Activated naive CD8-positive, alpha-beta T cell treated with anti-CD3 and anti-CD28 coated beads, Interleukin-2, amount 10 ng/mL, durations not matched to agents 7 days and 5 days (primary cell): ENCODE measurements at regions not wholly inside any gene's neighbourhood (a gene's known extent, or its start where the extent isn't known, plus 50 kb on each side); places are given as distances from the start of the nearest gene placed in this dataset.

Source experiments
- ATAC-seq: fragments of 150-1000 bp; cut with Tn5 transposase; one replicate; pipeline ENCODE4 v1.10.0; 2021; ENCODE audit warnings: low read depth, moderate library complexity
- POLR2A ChIA-PET: fragments of 350-600 bp; sonication (Branson Sonifier 250); formaldehyde crosslinking; loops from one replicate; lab custom pipeline; 2021; ENCODE audit warnings: antibody characterized with exemption; lab: Charles Lee
- DNase-seq: peaks from one replicate; pipeline ENCODE4 v3.0.0; 2021
- H3K27ac Mint-ChIP-seq: one replicate; pipeline ENCODE4 v1.8.0; 2022; ENCODE audit warnings: mild to moderate bottlenecking, mixed read lengths
- H3K27me3 Mint-ChIP-seq: one replicate; pipeline ENCODE4 v1.8.0; 2022; ENCODE audit warnings: mild to moderate bottlenecking, moderate library complexity, mixed read lengths
- H3K36me3 Mint-ChIP-seq: one replicate; pipeline ENCODE4 v1.8.0; 2021; ENCODE audit warnings: mild to moderate bottlenecking, mixed read lengths
- H3K4me1 Mint-ChIP-seq: one replicate; pipeline ENCODE4 v1.8.0; 2021; ENCODE audit warnings: mixed read lengths
- H3K4me3 Mint-ChIP-seq: one replicate; pipeline ENCODE4 v1.8.0; 2022; ENCODE audit warnings: mild to moderate bottlenecking, moderate library complexity, mixed read lengths
- H3K9me3 Mint-ChIP-seq: one replicate; pipeline ENCODE4 v1.8.0; 2021; ENCODE audit warnings: mixed read lengths

- POLR2A ChIA-PET: no interaction called here
- Mint-ChIP-seq H3K27ac (peak overlapping the region; percentile 58), H3K4me3 (no peak overlapping the region), H3K9me3 (peaks cover 3% of the 10 kb centered on the region), H3K4me1 (peaks cover 9% of the 10 kb centered on the region), H3K36me3 (no peaks in the 10 kb centered on the region), H3K27me3 (no peaks in the 10 kb centered on the region)
- DNase-seq: no peak
- no peak for ATAC-seq
These were observed 915.8 kb downstream of the NLGN4Y start for GRCh38 chrY:15440021-15440695.

- ATAC-seq (no peak), DNase-seq (no peak)
- peaks cover 3% of the 10 kb centered on the region for H3K9me3 Mint-ChIP-seq
- POLR2A ChIA-PET: no interaction called here
- H3K4me1 Mint-ChIP-seq: peaks cover 9% of the 10 kb centered on the region
- no peaks in the 10 kb centered on the region for H3K27me3 Mint-ChIP-seq
- H3K4me3 Mint-ChIP-seq: peak overlapping the region; percentile 30
- H3K36me3 Mint-ChIP-seq: no peaks in the 10 kb centered on the region
- H3K27ac Mint-ChIP-seq: peak overlapping the region; percentile 58
These were observed 916.5 kb downstream of the NLGN4Y start for GRCh38 chrY:15440696-15441408.

GRCh38 chrY:15441878-15442277 lies 917.5 kb downstream of the NLGN4Y start:
- Mint-ChIP-seq H3K4me3 (no peak overlapping the region), H3K27me3 (no peaks in the 10 kb centered on the region), H3K4me1 (peaks cover 9% of the 10 kb centered on the region), H3K9me3 (peaks cover 3% of the 10 kb centered on the region), H3K36me3 (no peaks in the 10 kb centered on the region), H3K27ac (no peak overlapping the region)
- no peak for ATAC-seq
- POLR2A ChIA-PET: no interaction called here
- DNase-seq: no peak

- no peak overlapping the region for H3K4me3 Mint-ChIP-seq
- ATAC-seq (no peak), DNase-seq (no peak)
- H3K9me3 Mint-ChIP-seq: no peaks in the 10 kb centered on the region
- H3K27me3 Mint-ChIP-seq: no peaks in the 10 kb centered on the region
- H3K4me1 Mint-ChIP-seq: peaks cover 3% of the 10 kb centered on the region
- POLR2A ChIA-PET: no interaction called here
- H3K36me3 Mint-ChIP-seq: no peaks in the 10 kb centered on the region
- no peak overlapping the region for H3K27ac Mint-ChIP-seq
These were observed 921.5 kb downstream of the NLGN4Y start for GRCh38 chrY:15445871-15446270.

- POLR2A ChIA-PET: no interaction called here
- no peak overlapping the region for H3K4me3 Mint-ChIP-seq
- no peaks in the 10 kb centered on the region for H3K27me3 Mint-ChIP-seq
- DNase-seq: no peak
- H3K27ac Mint-ChIP-seq: no peak overlapping the region
- H3K36me3 Mint-ChIP-seq: no peaks in the 10 kb centered on the region
- H3K4me1 Mint-ChIP-seq: no peaks in the 10 kb centered on the region
- no peaks in the 10 kb centered on the region for H3K9me3 Mint-ChIP-seq
- ATAC-seq: no peak
These were observed 922.5 kb downstream of the NLGN4Y start for GRCh38 chrY:15446861-15447260.

GRCh38 chrY:15447959-15448358 lies 923.6 kb downstream of the NLGN4Y start:
- H3K36me3 Mint-ChIP-seq: no peaks in the 10 kb centered on the region

GRCh38 chrY:15455133-15455937 lies 931.0 kb downstream of the NLGN4Y start:
- H3K27ac Mint-ChIP-seq: no peak overlapping the region
- DNase-seq: no peak
- POLR2A ChIA-PET: no interaction called here
- H3K27me3 Mint-ChIP-seq: no peaks in the 10 kb centered on the region
- H3K4me1 Mint-ChIP-seq: no peaks in the 10 kb centered on the region
- no peak for ATAC-seq
- no peak overlapping the region for H3K4me3 Mint-ChIP-seq
- H3K9me3 Mint-ChIP-seq: no peaks in the 10 kb centered on the region
- H3K36me3 Mint-ChIP-seq: no peaks in the 10 kb centered on the region

More at GRCh38 chrY:15447959-15448358, 923.6 kb downstream of the NLGN4Y start:
- Mint-ChIP-seq H3K9me3 (no peaks in the 10 kb centered on the region), H3K4me1 (no peaks in the 10 kb centered on the region), H3K27me3 (no peaks in the 10 kb centered on the region), H3K27ac (no peak overlapping the region), H3K4me3 (no peak overlapping the region)
- no peak for DNase-seq
- POLR2A ChIA-PET: no interaction called here
- ATAC-seq: no peak

GRCh38 chrY:15455980-15456469 lies 931.7 kb downstream of the NLGN4Y start:
- POLR2A ChIA-PET: no interaction called here
- Mint-ChIP-seq H3K27ac (peak overlapping the region; percentile 70), H3K36me3 (no peaks in the 10 kb centered on the region), H3K4me3 (peak overlapping the region; percentile 67), H3K27me3 (no peaks in the 10 kb centered on the region), H3K9me3 (no peaks in the 10 kb centered on the region), H3K4me1 (no peaks in the 10 kb centered on the region)
- peak; percentile 73 for DNase-seq
- peak; percentile 92 for ATAC-seq

- no peaks in the 10 kb centered on the region for H3K27me3 Mint-ChIP-seq
- no peaks in the 10 kb centered on the region for H3K4me1 Mint-ChIP-seq
- POLR2A ChIA-PET: no interaction called here
- H3K36me3 Mint-ChIP-seq: no peaks in the 10 kb centered on the region
- peak overlapping the region; percentile 67 for H3K4me3 Mint-ChIP-seq
- no peak for ATAC-seq
- no peaks in the 10 kb centered on the region for H3K9me3 Mint-ChIP-seq
- no peak for DNase-seq
- peak overlapping the region; percentile 70 for H3K27ac Mint-ChIP-seq
These were observed 932.2 kb downstream of the NLGN4Y start for GRCh38 chrY:15456491-15456890.

- ATAC-seq (no peak), DNase-seq (no peak)
- H3K27ac Mint-ChIP-seq: no peak overlapping the region
- no peaks in the 10 kb centered on the region for H3K4me1 Mint-ChIP-seq
- no peaks in the 10 kb centered on the region for H3K9me3 Mint-ChIP-seq
- H3K4me3 Mint-ChIP-seq: no peak overlapping the region
- POLR2A ChIA-PET: no interaction called here
- no peaks in the 10 kb centered on the region for H3K27me3 Mint-ChIP-seq
- no peaks in the 10 kb centered on the region for H3K36me3 Mint-ChIP-seq
These were observed 933.4 kb downstream of the NLGN4Y start for GRCh38 chrY:15457682-15458081.

GRCh38 chrY:15458426-15458825 lies 934.1 kb downstream of the NLGN4Y start:
- no peaks in the 10 kb centered on the region for H3K36me3 Mint-ChIP-seq

GRCh38 chrY:15465880-15466279 lies 941.6 kb downstream of the NLGN4Y start:
- H3K4me1 Mint-ChIP-seq: no peaks in the 10 kb centered on the region

More at GRCh38 chrY:15458426-15458825, 934.1 kb downstream of the NLGN4Y start:
- no peaks in the 10 kb centered on the region for H3K27me3 Mint-ChIP-seq
- no peak overlapping the region for H3K27ac Mint-ChIP-seq
- no peak overlapping the region for H3K4me3 Mint-ChIP-seq
- H3K9me3 Mint-ChIP-seq: no peaks in the 10 kb centered on the region
- no peaks in the 10 kb centered on the region for H3K4me1 Mint-ChIP-seq
- DNase-seq (no peak), ATAC-seq (no peak)
- POLR2A ChIA-PET: no interaction called here

GRCh38 chrY:15466891-15467290 lies 942.6 kb downstream of the NLGN4Y start:
- no peaks in the 10 kb centered on the region for H3K9me3 Mint-ChIP-seq
- H3K4me3 Mint-ChIP-seq: no peak overlapping the region
- DNase-seq (no peak), ATAC-seq (no peak)
- POLR2A ChIA-PET: no interaction called here
- no peak overlapping the region for H3K27ac Mint-ChIP-seq
- H3K27me3 Mint-ChIP-seq: no peaks in the 10 kb centered on the region
- H3K36me3 Mint-ChIP-seq: no peaks in the 10 kb centered on the region
- no peaks in the 10 kb centered on the region for H3K4me1 Mint-ChIP-seq

More at GRCh38 chrY:15465880-15466279, 941.6 kb downstream of the NLGN4Y start:
- no peaks in the 10 kb centered on the region for H3K36me3 Mint-ChIP-seq
- no peak overlapping the region for H3K27ac Mint-ChIP-seq
- no peak overlapping the region for H3K4me3 Mint-ChIP-seq
- H3K9me3 Mint-ChIP-seq: no peaks in the 10 kb centered on the region
- H3K27me3 Mint-ChIP-seq: no peaks in the 10 kb centered on the region
- POLR2A ChIA-PET: no interaction called here
- no peak for ATAC-seq
- DNase-seq: no peak
